GM23248 (cell line): ENCODE measurements at regions not wholly inside any gene's neighbourhood (a gene's known extent, or its start where the extent isn't known, plus 50 kb on each side); places are given as distances from the start of the nearest gene placed in this dataset.

ENCODE experiments used
- EZH2 ChIP-seq: fragments of 200-600 bp; sonication (generic); IDR thresholded peaks from 2 replicates; pipeline ENCODE4 v1.6.1; 2018; ENCODE audit warnings: antibody characterized with exemption, mild to moderate bottlenecking; ENCODE audit not compliant: insufficient read depth, poor library complexity, severe bottlenecking
- EZH2phosphoT487 ChIP-seq: fragments of 200-600 bp; sonication (generic); IDR thresholded peaks from 2 replicates; pipeline ENCODE4 v1.6.1; 2018; ENCODE audit warnings: antibody characterized with exemption, moderate library complexity, mild to moderate bottlenecking, low read depth; ENCODE audit not compliant: insufficient read depth

GRCh38 chr20:4070323-4071177 lies 55.2 kb upstream of the RNF24 start:
- no peak for TF ChIP-seq EZH2
- TF ChIP-seq EZH2phosphoT487, result no peak
